ENCODE measurements at regions not wholly inside any gene's neighbourhood (a gene's known extent, or its start where the extent isn't known, plus 50 kb on each side); places are given as distances from the start of the nearest gene placed in this dataset.

DNA sequence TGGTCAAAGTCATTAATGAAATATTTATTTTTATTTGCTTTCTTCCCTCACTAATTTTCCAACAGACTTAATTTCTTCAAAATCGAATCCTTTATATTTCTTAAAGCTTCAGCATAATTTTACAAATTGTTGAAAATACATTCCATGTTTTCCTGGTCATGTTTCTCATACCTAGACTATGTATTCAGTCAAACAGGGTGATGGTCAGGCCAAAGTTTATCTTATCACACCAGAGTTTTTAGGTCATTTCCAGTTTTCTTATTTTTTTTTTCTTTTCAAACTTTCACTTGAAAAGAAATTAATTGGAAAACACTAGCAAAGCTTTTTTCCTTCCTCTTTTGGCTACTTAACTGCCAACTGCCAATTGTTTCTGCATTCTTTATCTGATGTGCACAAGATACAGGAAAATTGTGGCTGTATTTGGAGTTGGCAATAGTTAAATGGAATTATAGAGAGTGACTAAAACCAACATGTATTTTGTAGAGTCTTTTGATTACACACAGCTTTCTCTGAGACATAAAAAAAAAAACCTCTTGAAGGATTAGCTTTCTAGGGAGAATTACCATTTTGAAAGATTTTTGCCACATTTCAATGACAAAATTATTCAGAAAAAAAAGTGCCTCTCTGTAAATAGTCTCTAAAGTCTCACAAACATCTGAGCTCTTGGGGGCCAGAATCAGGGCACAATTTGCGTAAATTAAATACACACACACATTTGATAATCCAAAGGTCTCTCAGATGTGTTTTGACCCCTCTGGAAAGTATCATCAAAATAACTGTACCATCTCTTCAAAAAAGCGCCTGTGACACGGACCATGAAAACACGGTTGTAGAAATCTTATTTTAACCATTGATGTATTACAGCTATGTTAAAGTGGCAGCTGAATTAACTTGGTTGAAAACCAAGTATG lies 603.2 kb upstream of the KCNMB2 start:
- TF ChIP-seq, protein P1, sequence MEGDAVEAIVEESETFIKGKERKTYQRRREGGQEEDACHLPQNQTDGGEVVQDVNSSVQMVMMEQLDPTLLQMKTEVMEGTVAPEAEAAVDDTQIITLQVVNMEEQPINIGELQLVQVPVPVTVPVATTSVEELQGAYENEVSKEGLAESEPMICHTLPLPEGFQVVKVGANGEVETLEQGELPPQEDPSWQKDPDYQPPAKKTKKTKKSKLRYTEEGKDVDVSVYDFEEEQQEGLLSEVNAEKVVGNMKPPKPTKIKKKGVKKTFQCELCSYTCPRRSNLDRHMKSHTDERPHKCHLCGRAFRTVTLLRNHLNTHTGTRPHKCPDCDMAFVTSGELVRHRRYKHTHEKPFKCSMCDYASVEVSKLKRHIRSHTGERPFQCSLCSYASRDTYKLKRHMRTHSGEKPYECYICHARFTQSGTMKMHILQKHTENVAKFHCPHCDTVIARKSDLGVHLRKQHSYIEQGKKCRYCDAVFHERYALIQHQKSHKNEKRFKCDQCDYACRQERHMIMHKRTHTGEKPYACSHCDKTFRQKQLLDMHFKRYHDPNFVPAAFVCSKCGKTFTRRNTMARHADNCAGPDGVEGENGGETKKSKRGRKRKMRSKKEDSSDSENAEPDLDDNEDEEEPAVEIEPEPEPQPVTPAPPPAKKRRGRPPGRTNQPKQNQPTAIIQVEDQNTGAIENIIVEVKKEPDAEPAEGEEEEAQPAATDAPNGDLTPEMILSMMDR (IDR thresholded peaks at IDR 0.05; ENCODE audit: low read length) = no peak
- TF ChIP-seq EZH2 (optimal IDR thresholded peaks at IDR 0.05; ENCODE audit: low read depth, low read length) = no peak

Data from MM.1S (cell line).